ENCODE measurements at regions not wholly inside any gene's neighbourhood (a gene's known extent, or its start where the extent isn't known, plus 50 kb on each side); places are given as distances from the start of the nearest gene placed in this dataset.

GRCh38 chr3:159413319-159413718 is 575.3 kb upstream of the IL12A start:
- no peak for TF ChIP-seq ZFP30 (CRISPR knock-in tag; IDR thresholded peaks at IDR 0.05)
- TF ChIP-seq CSDC2 (CRISPR knock-in tag; IDR thresholded peaks at IDR 0.05): no peak
- TF ChIP-seq TOX (CRISPR knock-in tag; IDR thresholded peaks at IDR 0.05; ENCODE audit: borderline replicate concordance): no peak
- TF ChIP-seq OSR1 (CRISPR knock-in tag; IDR thresholded peaks at IDR 0.05): no peak
- TF ChIP-seq ARNTL (CRISPR knock-in tag; IDR thresholded peaks at IDR 0.05; ENCODE audit: borderline replicate concordance, low read depth): no peak
- no peak for TF ChIP-seq GLIS3 (CRISPR knock-in tag; IDR thresholded peaks at IDR 0.05)
- no peak for TF ChIP-seq RARB (CRISPR knock-in tag; IDR thresholded peaks at IDR 0.05)
- TF ChIP-seq ZNF565 (CRISPR knock-in tag; conservative IDR thresholded peaks at IDR 0.05; ENCODE audit: low read depth): no peak
- TF ChIP-seq TCF4 (CRISPR knock-in tag; IDR thresholded peaks at IDR 0.05; ENCODE audit: borderline replicate concordance): no peak
- no peak for TF ChIP-seq ZNF70 (CRISPR knock-in tag; IDR thresholded peaks at IDR 0.05)
- TF ChIP-seq PPARA (CRISPR knock-in tag; IDR thresholded peaks at IDR 0.05; ENCODE audit: borderline replicate concordance): no peak
- TF ChIP-seq ESRRG (CRISPR knock-in tag; IDR thresholded peaks at IDR 0.05): no peak
- TF ChIP-seq ISL1 (CRISPR knock-in tag; IDR thresholded peaks at IDR 0.05): no peak
- TF ChIP-seq CREB5 (CRISPR knock-in tag; IDR thresholded peaks at IDR 0.05; ENCODE audit: low read depth): no peak
- TF ChIP-seq ZC3H10 (CRISPR knock-in tag; IDR thresholded peaks at IDR 0.05): no peak
- no peak for TF ChIP-seq BACH2 (CRISPR knock-in tag; IDR thresholded peaks at IDR 0.05; ENCODE audit: borderline replicate concordance)
- no peak for TF ChIP-seq ZFP3 (CRISPR knock-in tag; IDR thresholded peaks at IDR 0.05)
- no peak for TF ChIP-seq ZNF8 (CRISPR knock-in tag; IDR thresholded peaks at IDR 0.05)
- TF ChIP-seq TSHZ2 (CRISPR knock-in tag; IDR thresholded peaks at IDR 0.05): no peak
- no peak for TF ChIP-seq POU6F1 (CRISPR knock-in tag; IDR thresholded peaks at IDR 0.05; ENCODE audit: borderline replicate concordance, low read depth)
- no peak for ATAC-seq

- ATAC-seq: peak; percentile 73
Observed at GRCh38 chr3:159416856-159417255, 571.8 kb upstream of the IL12A start.

GRCh38 chr3:159417761-159418160 is 570.9 kb upstream of the IL12A start:
- ATAC-seq: no peak
- TF ChIP-seq ZNF70 (CRISPR knock-in tag; IDR thresholded peaks at IDR 0.05) (no peak), PATZ1 (CRISPR knock-in tag; IDR thresholded peaks at IDR 0.05; ENCODE audit: borderline replicate concordance) (no peak), OSR1 (CRISPR knock-in tag; IDR thresholded peaks at IDR 0.05) (no peak), CSDC2 (CRISPR knock-in tag; IDR thresholded peaks at IDR 0.05) (no peak), RARB (CRISPR knock-in tag; IDR thresholded peaks at IDR 0.05) (no peak), CSRNP3 (CRISPR knock-in tag; IDR thresholded peaks at IDR 0.05) (no peak), POU6F1 (CRISPR knock-in tag; IDR thresholded peaks at IDR 0.05; ENCODE audit: borderline replicate concordance, low read depth) (no peak), ARNTL (CRISPR knock-in tag; IDR thresholded peaks at IDR 0.05; ENCODE audit: borderline replicate concordance, low read depth) (no peak)

More at GRCh38 chr3:159416856-159417255, 571.8 kb upstream of the IL12A start:
- no peak for TF ChIP-seq TOX (CRISPR knock-in tag; IDR thresholded peaks at IDR 0.05; ENCODE audit: borderline replicate concordance)
- TF ChIP-seq OSR1 (CRISPR knock-in tag; IDR thresholded peaks at IDR 0.05): no peak
- no peak for TF ChIP-seq ARNTL (CRISPR knock-in tag; IDR thresholded peaks at IDR 0.05; ENCODE audit: borderline replicate concordance, low read depth)
- no peak for TF ChIP-seq PPARA (CRISPR knock-in tag; IDR thresholded peaks at IDR 0.05; ENCODE audit: borderline replicate concordance)
- TF ChIP-seq ESRRG (CRISPR knock-in tag; IDR thresholded peaks at IDR 0.05): no peak
- no peak for TF ChIP-seq ZC3H10 (CRISPR knock-in tag; IDR thresholded peaks at IDR 0.05)
- no peak for TF ChIP-seq RARB (CRISPR knock-in tag; IDR thresholded peaks at IDR 0.05)
- TF ChIP-seq CSRNP3 (CRISPR knock-in tag; IDR thresholded peaks at IDR 0.05): no peak

Data from SK-N-SH treated with all-trans-retinoic acid at 6 μM for 48 hours (cell line).